ENCODE measurements at regions not wholly inside any gene's neighbourhood (a gene's known extent, or its start where the extent isn't known, plus 50 kb on each side); places are given as distances from the start of the nearest gene placed in this dataset.

DNA sequence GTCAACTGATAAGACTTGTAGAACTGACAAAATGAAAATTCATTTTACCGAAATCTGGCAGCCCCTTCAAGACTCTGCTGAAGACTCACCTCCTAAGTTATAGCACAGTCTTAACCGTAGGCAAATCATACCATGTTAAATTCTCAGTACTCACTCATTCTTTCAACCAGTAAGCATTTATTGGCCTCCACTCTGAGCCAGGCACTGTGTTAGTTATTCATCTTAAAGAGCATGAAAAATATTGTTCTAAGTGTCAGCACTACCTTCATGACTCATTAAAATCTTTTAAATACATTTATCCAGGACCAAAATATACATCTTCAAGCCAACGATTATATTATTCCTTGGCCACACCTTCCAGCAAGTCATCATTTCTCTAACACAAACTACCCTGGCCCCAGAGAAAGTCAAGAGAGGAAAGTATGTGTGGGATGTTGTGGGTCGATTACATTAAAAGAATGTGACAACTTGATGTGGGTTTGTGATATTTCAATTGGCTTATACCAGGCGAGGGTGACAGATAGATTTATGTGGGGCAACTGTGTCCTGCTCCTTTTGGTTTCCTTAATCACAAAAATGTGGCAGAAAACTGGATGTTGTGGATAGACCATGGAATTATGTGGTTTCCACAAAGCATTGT is 55.0 kb downstream of the TMEM30B start:
- Histone ChIP-seq H3K4me3 (ENCODE audit: low read length) (no peak overlapping the region), H3K27ac (ENCODE audit: low read length) (no peak overlapping the region), H3K27me3 (ENCODE audit: control insufficient read depth, insufficient read depth, low read length) (no peaks in the 10 kb centered on the region), H3K36me3 (ENCODE audit: control insufficient read depth, insufficient read depth, low read length) (no peaks in the 10 kb centered on the region), H3K4me1 (ENCODE audit: control insufficient read depth, insufficient read depth, low read length) (peaks cover 3% of the 10 kb centered on the region; the same call in 1 of the 2 replicates), H3K9me3 (ENCODE audit: control insufficient read depth, insufficient read depth, low read length) (no peaks in the 10 kb centered on the region; the same call in 1 of the 2 replicates)
- DNase-seq (ENCODE audit: low read depth, low spot score): no peak
- 50% methylated on average over 2 of the region's 5 CpGs for WGBS (ENCODE audit: insufficient coverage, insufficient read length)

DNA sequence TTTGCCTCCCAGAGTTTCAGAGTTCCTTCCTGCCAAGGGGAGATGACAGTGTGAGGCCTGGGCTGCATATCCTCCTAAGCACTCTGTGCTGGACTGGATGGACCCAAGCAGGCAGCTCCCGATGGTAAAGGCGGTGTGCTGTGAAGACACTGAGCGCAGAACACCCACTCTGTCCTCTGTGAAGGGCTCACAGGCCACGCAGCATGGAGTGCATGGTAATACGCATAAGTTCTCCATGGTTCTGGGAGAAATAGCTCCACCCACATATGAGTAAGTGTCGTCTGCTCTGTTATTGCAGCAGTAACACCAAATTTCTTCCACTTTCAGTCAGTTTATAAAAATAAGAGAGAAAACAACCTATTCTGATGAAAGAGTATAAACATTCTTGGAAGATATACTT is 55.8 kb downstream of the TMEM30B start:
- no peak overlapping the region for H3K27ac ChIP-seq (ENCODE audit: low read length)
- no peaks in the 10 kb centered on the region; the same call in 1 of the 2 replicates for H3K9me3 ChIP-seq (ENCODE audit: control insufficient read depth, insufficient read depth, low read length)
- no peaks in the 10 kb centered on the region for H3K27me3 ChIP-seq (ENCODE audit: control insufficient read depth, insufficient read depth, low read length)
- DNase-seq (ENCODE audit: low read depth, low spot score): no peak
- H3K4me1 ChIP-seq (ENCODE audit: control insufficient read depth, insufficient read depth, low read length): peaks cover 3% of the 10 kb centered on the region; the same call in 1 of the 2 replicates
- no peaks in the 10 kb centered on the region for H3K36me3 ChIP-seq (ENCODE audit: control insufficient read depth, insufficient read depth, low read length)
- H3K4me3 ChIP-seq (ENCODE audit: low read length): no peak overlapping the region
- WGBS (ENCODE audit: insufficient coverage, insufficient read length): no CpG with 5 or more reads among the region's 6 CpGs

DNA sequence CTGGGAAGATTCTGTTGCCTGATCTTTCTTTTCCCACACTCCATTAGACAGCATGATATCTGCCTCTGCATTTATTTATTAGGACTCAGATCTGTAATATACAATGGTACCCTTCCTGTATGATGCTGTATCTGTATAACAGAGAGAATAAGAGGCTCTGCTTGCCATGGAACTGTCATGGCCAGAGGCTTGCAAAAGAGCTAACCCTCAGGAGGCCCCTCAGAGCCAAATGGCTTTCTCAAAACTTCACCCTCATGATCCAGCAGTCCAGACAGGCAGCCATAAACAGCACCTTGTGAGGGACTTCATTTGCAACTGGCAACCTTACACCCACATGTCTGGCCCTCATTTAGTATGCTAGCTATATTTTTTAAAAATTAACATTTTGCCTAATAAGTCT is 57.6 kb downstream of the TMEM30B start:
- no peaks in the 10 kb centered on the region; the same call in 1 of the 2 replicates for H3K9me3 ChIP-seq (ENCODE audit: control insufficient read depth, insufficient read depth, low read length)

DNA sequence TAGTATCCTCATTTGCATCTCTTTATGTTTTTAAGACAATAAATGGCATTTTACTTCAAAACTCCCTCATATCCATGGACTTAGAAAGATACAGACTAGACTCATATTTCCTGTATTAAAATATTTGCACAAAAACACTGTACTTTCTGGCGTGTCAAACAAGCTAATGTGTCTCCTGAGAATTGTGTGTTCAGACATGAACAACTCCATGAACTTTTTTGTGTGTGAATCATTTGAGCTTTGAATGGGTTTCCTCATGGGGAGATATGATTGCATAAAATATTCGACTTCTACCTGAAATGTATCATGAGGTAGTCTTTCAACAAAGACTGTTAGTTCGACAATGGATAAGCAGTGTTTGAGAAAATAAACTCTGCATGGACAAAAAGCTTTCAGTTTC is 58.8 kb downstream of the TMEM30B start:
- Histone ChIP-seq H3K27ac (ENCODE audit: low read length) (no peak overlapping the region), H3K27me3 (ENCODE audit: control insufficient read depth, insufficient read depth, low read length) (no peaks in the 10 kb centered on the region), H3K9me3 (ENCODE audit: control insufficient read depth, insufficient read depth, low read length) (no peaks in the 10 kb centered on the region; the same call in 1 of the 2 replicates), H3K4me1 (ENCODE audit: control insufficient read depth, insufficient read depth, low read length) (peaks cover 4% of the 10 kb centered on the region), H3K4me3 (ENCODE audit: low read length) (no peak overlapping the region), H3K36me3 (ENCODE audit: control insufficient read depth, insufficient read depth, low read length) (no peaks in the 10 kb centered on the region)
- no peak for DNase-seq (ENCODE audit: low read depth, low spot score)
- no CpG with 5 or more reads among the region's 3 CpGs for WGBS (ENCODE audit: insufficient coverage, insufficient read length)

More for the DNA sequence above, 57.6 kb downstream of the TMEM30B start:
- DNase-seq (ENCODE audit: low read depth, low spot score): no peak
- Histone ChIP-seq H3K4me1 (ENCODE audit: control insufficient read depth, insufficient read depth, low read length) (peaks cover 4% of the 10 kb centered on the region), H3K27ac (ENCODE audit: low read length) (no peak overlapping the region), H3K27me3 (ENCODE audit: control insufficient read depth, insufficient read depth, low read length) (no peaks in the 10 kb centered on the region), H3K36me3 (ENCODE audit: control insufficient read depth, insufficient read depth, low read length) (no peaks in the 10 kb centered on the region), H3K4me3 (ENCODE audit: low read length) (no peak overlapping the region)

DNA sequence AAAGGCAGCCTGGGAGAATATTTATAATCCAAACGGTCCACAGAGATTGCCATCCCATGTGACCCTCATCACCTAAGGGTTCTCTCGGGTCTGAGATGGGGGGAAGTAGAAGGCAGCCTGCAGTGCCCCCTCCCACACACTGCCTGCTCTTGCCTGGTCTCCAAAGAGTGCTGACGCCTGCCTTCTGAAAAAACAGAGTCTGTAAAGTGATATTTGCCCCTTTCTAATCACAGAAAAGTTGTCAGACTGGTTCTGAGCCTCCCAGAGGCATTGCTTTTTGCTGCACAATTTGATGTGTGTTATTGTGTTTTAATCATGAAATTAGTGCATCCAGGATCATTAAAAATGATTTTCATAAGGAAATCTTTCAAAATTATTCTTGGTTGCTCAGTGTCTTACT is 59.2 kb downstream of the TMEM30B start:
- no peak for DNase-seq (ENCODE audit: low read depth, low spot score)
- no CpG with 5 or more reads among the region's 3 CpGs for WGBS (ENCODE audit: insufficient coverage, insufficient read length)
- no peaks in the 10 kb centered on the region for H3K36me3 ChIP-seq (ENCODE audit: control insufficient read depth, insufficient read depth, low read length)

DNA sequence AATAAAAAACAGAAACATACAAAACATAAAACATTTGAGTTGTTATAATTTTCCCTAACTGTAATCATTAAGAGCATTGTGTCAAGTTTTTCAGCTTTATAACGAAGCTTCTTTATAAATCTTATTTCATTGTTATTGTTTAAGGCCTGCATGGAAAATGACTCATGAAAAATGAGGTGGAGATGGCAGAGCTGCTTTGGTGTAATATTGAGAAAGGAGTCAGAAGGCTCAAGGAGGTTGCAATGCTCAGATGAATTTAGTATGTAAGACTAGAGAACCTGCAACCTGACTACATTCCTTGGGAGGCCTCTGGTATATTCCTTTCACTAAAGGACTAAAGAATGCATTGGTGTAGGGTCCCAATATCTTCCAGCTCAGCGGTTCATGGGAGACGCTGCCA is 61.5 kb downstream of the TMEM30B start:
- Histone ChIP-seq H3K27ac (ENCODE audit: low read length) (no peak overlapping the region), H3K4me3 (ENCODE audit: low read length) (no peak overlapping the region), H3K4me1 (ENCODE audit: control insufficient read depth, insufficient read depth, low read length) (peaks cover 4% of the 10 kb centered on the region), H3K36me3 (ENCODE audit: control insufficient read depth, insufficient read depth, low read length) (no peaks in the 10 kb centered on the region), H3K9me3 (ENCODE audit: control insufficient read depth, insufficient read depth, low read length) (no peaks in the 10 kb centered on the region; the same call in 1 of the 2 replicates), H3K27me3 (ENCODE audit: control insufficient read depth, insufficient read depth, low read length) (no peaks in the 10 kb centered on the region)
- WGBS (ENCODE audit: insufficient coverage, insufficient read length): no CpG with 5 or more reads among the region's 3 CpGs
- no peak for DNase-seq (ENCODE audit: low read depth, low spot score)

More for the DNA sequence above, 59.2 kb downstream of the TMEM30B start:
- Histone ChIP-seq H3K9me3 (ENCODE audit: control insufficient read depth, insufficient read depth, low read length) (no peaks in the 10 kb centered on the region; the same call in 1 of the 2 replicates), H3K27me3 (ENCODE audit: control insufficient read depth, insufficient read depth, low read length) (no peaks in the 10 kb centered on the region), H3K27ac (ENCODE audit: low read length) (no peak overlapping the region), H3K4me1 (ENCODE audit: control insufficient read depth, insufficient read depth, low read length) (peaks cover 4% of the 10 kb centered on the region), H3K4me3 (ENCODE audit: low read length) (no peak overlapping the region)

DNA sequence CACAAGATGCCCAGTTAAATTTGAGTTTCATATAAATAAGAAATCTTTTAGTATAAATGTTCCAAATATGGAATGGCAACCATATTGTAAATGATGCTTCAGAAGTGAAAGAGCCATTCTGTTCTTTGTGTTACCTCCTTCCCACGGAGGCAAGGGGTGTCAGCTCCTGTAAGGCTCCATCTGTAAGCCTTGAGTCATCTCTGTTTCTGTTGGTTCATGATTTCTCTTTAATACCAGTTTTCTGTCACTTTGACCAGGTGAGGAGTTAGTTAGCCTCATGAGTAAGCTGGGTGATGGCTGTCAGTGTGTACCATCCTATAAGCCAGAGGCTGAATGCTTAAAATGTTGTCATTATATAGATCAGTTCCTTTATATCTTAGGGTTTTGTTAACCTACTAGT is 61.9 kb downstream of the TMEM30B start:
- Histone ChIP-seq H3K27me3 (ENCODE audit: control insufficient read depth, insufficient read depth, low read length) (no peaks in the 10 kb centered on the region), H3K4me3 (ENCODE audit: low read length) (no peak overlapping the region), H3K9me3 (ENCODE audit: control insufficient read depth, insufficient read depth, low read length) (no peaks in the 10 kb centered on the region; the same call in 1 of the 2 replicates), H3K4me1 (ENCODE audit: control insufficient read depth, insufficient read depth, low read length) (peaks cover 4% of the 10 kb centered on the region), H3K36me3 (ENCODE audit: control insufficient read depth, insufficient read depth, low read length) (no peaks in the 10 kb centered on the region), H3K27ac (ENCODE audit: low read length) (no peak overlapping the region)
- no peak for DNase-seq (ENCODE audit: low read depth, low spot score)
- WGBS (ENCODE audit: insufficient coverage, insufficient read length): no CpG with 5 or more reads among the region's 1 CpG

DNA sequence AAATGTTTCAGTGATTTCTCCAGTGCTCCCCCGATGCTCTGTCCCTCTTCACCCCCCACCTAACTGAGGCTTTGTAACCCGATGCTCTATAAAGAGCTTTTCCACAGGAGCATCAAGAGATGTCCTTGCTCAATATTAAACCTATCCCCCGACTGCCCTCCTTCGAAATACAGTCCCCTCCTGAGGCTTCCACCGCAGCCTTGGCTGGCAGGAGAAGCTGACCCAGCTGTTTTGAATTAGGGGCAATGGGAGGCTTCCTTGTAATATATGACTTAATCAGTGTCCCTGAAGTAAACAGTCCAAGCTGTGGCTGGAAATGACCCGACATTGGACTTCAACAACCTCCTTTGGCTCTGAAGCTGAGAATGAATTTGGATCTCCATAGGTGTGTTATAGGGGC is 62.4 kb downstream of the TMEM30B start:
- H3K9me3 ChIP-seq (ENCODE audit: control insufficient read depth, insufficient read depth, low read length): no peaks in the 10 kb centered on the region; the same call in 1 of the 2 replicates
- no CpG with 5 or more reads among the region's 6 CpGs for WGBS (ENCODE audit: insufficient coverage, insufficient read length)
- no peak for DNase-seq (ENCODE audit: low read depth, low spot score)
- no peaks in the 10 kb centered on the region for H3K27me3 ChIP-seq (ENCODE audit: control insufficient read depth, insufficient read depth, low read length)
- no peak overlapping the region for H3K27ac ChIP-seq (ENCODE audit: low read length)
- no peak overlapping the region for H3K4me3 ChIP-seq (ENCODE audit: low read length)
- H3K36me3 ChIP-seq (ENCODE audit: control insufficient read depth, insufficient read depth, low read length): no peaks in the 10 kb centered on the region
- peaks cover 4% of the 10 kb centered on the region for H3K4me1 ChIP-seq (ENCODE audit: control insufficient read depth, insufficient read depth, low read length)

DNA sequence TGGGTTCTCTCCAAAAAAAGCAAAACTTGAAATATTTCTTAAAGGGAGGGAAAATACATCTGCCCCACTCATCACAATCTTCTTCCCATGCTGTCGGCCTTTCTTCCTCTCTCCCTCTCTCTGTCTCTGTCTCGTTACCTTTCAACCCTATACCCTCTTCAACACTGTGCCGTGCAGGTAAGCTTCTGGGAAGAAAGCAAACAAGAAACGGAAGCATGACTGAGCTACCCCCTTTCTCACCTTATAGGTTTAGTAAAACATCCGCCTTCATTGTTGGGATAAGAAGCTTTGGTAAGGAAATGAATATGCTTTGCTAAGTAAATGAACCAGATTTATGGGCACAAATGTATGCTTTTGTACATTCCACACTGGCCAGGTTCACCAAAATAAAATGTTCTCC is 63.0 kb downstream of the TMEM30B start:
- Histone ChIP-seq H3K9me3 (ENCODE audit: control insufficient read depth, insufficient read depth, low read length) (no peaks in the 10 kb centered on the region; the same call in 1 of the 2 replicates), H3K36me3 (ENCODE audit: control insufficient read depth, insufficient read depth, low read length) (no peaks in the 10 kb centered on the region), H3K27me3 (ENCODE audit: control insufficient read depth, insufficient read depth, low read length) (no peaks in the 10 kb centered on the region)

DNA sequence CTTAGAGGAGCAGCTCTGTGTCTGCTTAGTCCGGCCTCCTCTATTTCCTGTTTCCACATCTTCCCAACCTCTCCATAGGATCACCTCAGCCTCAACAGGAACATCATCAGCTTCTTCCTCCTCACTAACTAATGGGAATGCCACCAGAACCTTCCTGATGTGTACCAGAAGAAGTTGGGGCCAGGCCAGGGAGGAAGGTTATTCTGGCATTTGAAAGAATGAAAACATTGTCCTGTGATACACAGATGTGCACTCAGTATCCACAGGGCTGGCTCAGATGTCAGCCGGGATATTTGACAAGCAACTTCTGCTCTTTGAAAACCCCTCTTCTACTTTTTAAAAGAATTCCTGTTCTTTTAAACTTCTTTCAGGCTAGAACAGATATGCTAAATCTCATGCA is 63.6 kb downstream of the TMEM30B start:
- no CpG with 5 or more reads among the region's 2 CpGs for WGBS (ENCODE audit: insufficient coverage, insufficient read length)
- no peak overlapping the region for H3K27ac ChIP-seq (ENCODE audit: low read length)
- DNase-seq (ENCODE audit: low read depth, low spot score): no peak

More for the DNA sequence above, 63.0 kb downstream of the TMEM30B start:
- no CpG with 5 or more reads among the region's 5 CpGs for WGBS (ENCODE audit: insufficient coverage, insufficient read length)
- DNase-seq (ENCODE audit: low read depth, low spot score): no peak
- peaks cover 4% of the 10 kb centered on the region for H3K4me1 ChIP-seq (ENCODE audit: control insufficient read depth, insufficient read depth, low read length)
- H3K27ac ChIP-seq (ENCODE audit: low read length): no peak overlapping the region
- H3K4me3 ChIP-seq (ENCODE audit: low read length): no peak overlapping the region

More for the DNA sequence above, 63.6 kb downstream of the TMEM30B start:
- no peaks in the 10 kb centered on the region for H3K36me3 ChIP-seq (ENCODE audit: control insufficient read depth, insufficient read depth, low read length)
- no peaks in the 10 kb centered on the region; the same call in 1 of the 2 replicates for H3K9me3 ChIP-seq (ENCODE audit: control insufficient read depth, insufficient read depth, low read length)
- peaks cover 4% of the 10 kb centered on the region for H3K4me1 ChIP-seq (ENCODE audit: control insufficient read depth, insufficient read depth, low read length)
- H3K27me3 ChIP-seq (ENCODE audit: control insufficient read depth, insufficient read depth, low read length): no peaks in the 10 kb centered on the region
- H3K4me3 ChIP-seq (ENCODE audit: low read length): no peak overlapping the region

Measured in iPS DF 6.9 (cell line).